Hepatocyte (in vitro differentiated cells): ENCODE measurements at regions not wholly inside any gene's neighbourhood (a gene's known extent, or its start where the extent isn't known, plus 50 kb on each side); places are given as distances from the start of the nearest gene placed in this dataset.

Experiments
- EZH2 ChIP-seq: fragments of 200-600 bp; sonication (generic); IDR thresholded peaks from 2 replicates; pipeline ENCODE4 v1.6.1; 2016; ENCODE audit warnings: antibody characterized with exemption, mild to moderate bottlenecking, borderline replicate concordance
- TF ChIP-seq, protein P1 (sequence below): fragments of 200-600 bp; sonication (generic); IDR thresholded peaks from 2 replicates; pipeline ENCODE4 v1.5.1; 2016; ENCODE audit warnings: antibody characterized with exemption, mild to moderate bottlenecking; ENCODE audit not compliant: poor library complexity

DNA sequence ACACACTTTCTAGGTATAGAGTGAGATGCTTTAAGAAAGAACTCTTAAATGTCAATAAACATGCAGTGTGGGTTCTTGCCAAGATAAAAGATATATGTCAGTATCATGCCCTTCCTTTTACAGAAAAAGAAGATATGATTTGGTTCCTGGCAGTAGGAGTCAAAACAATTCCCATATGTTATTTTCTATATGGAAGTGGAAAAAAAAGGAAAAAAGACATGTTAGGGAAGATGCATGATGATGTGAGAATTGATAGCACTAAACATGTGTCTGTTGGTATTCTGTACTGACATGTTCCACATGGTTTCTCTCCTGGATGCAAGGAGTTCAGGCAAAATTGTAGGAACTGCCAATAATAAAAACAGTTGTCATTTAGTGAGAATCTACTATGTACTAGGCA is 318.8 kb upstream of the DACH1 start:
- TF ChIP-seq, protein P1, sequence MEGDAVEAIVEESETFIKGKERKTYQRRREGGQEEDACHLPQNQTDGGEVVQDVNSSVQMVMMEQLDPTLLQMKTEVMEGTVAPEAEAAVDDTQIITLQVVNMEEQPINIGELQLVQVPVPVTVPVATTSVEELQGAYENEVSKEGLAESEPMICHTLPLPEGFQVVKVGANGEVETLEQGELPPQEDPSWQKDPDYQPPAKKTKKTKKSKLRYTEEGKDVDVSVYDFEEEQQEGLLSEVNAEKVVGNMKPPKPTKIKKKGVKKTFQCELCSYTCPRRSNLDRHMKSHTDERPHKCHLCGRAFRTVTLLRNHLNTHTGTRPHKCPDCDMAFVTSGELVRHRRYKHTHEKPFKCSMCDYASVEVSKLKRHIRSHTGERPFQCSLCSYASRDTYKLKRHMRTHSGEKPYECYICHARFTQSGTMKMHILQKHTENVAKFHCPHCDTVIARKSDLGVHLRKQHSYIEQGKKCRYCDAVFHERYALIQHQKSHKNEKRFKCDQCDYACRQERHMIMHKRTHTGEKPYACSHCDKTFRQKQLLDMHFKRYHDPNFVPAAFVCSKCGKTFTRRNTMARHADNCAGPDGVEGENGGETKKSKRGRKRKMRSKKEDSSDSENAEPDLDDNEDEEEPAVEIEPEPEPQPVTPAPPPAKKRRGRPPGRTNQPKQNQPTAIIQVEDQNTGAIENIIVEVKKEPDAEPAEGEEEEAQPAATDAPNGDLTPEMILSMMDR: no peak
- no peak for TF ChIP-seq EZH2
